ENCODE measurements at regions not wholly inside any gene's neighbourhood (a gene's known extent, or its start where the extent isn't known, plus 50 kb on each side); places are given as distances from the start of the nearest gene placed in this dataset.
A peak's percentile ranks its signal among the peaks of the same experiment; 100 is the strongest.

DNA sequence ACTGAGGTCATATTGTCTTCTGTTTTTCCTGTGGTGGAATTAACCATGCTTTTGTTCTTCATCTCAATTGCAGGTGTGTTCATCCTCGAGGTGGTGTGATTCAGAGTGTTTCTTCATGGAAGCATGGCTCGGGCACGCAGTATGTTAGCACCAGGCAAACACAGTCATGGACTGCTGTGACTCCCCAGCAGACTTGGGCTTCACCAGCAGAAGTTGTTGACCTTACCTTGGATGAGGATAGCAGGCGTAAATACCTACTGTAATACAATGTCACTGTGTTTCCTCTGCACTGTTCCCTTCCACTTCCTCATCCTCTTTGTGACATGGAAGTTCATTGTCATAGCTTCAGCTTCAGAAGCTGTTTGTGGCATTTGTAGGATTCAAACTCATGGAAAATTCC, 158.7 kb downstream of the HAUS1 start:
- DNase-seq (ENCODE audit: low read depth, low spot score), result no peak
- no TSS peak for BruUV-seq (replicated peaks)
- Histone ChIP-seq H3K9ac (ENCODE audit: low read length) (no peak overlapping the region), H3K4me2 (ENCODE audit: low read length) (no peak overlapping the region), H3K36me3 (ENCODE audit: control insufficient read depth in 1 of 2, insufficient read depth in 2 of 2, low read length in 2 of 2) (peaks cover 0 to 13% of the 10 kb centered on the region in 2 experiments; a peak in 1 of 4 replicates), H4K20me1 (ENCODE audit: insufficient read depth) (no peaks in the 10 kb centered on the region), H3K4me3 (replicated peaks in 1 of 2; ENCODE audit: low read depth in 1 of 2, low read length in 2 of 2) (no peak overlapping the region), H3K79me2 (ENCODE audit: insufficient read depth, low read length) (peaks cover 7% of the 10 kb centered on the region; the same call in 1 of the 2 replicates), H3K4me1 (ENCODE audit: control insufficient read depth in 1 of 2, insufficient read depth in 2 of 2, low read length in 2 of 2) (peaks cover 0 to 9% of the 10 kb centered on the region in 2 experiments; a peak in 1 of 4 replicates), H3K27me3 (ENCODE audit: insufficient read depth, low read length) (no peaks in the 10 kb centered on the region), H3K9me3 (ENCODE audit: control insufficient read depth in 1 of 2, insufficient read depth in 1 of 2, low read depth in 1 of 2, low read length in 2 of 2) (no peaks in the 10 kb centered on the region), H3K27ac (ENCODE audit: low read depth, low read length) (no peak overlapping the region), H2AFZ (ENCODE audit: low read depth, low read length, poor library complexity, severe bottlenecking) (no peak overlapping the region), H3K9me2 (ENCODE audit: insufficient read depth) (no peaks in the 10 kb centered on the region)
- ChIA-PET POLR2A (no interaction called here), CTCF (interaction anchor here (1.1 kb wide), 1 partner anchor 90 kb away, joined by 4 read pairs; no protein-coding TSS in a partner anchor), RAD21 (ENCODE audit: low non-redundant PET in 1 of 2, low total read pairs in 2 of 2, uncharacterized antibody in 2 of 2, unreplicated experiment in 2 of 2) (no interaction called here)
- TF ChIP-seq EZH2phosphoT487 (IDR thresholded peaks at IDR 0.05; ENCODE audit: borderline replicate concordance) (no peak), TCF7L2 (IDR thresholded peaks at IDR 0.05; ENCODE audit: borderline replicate concordance, extremely low read depth, insufficient read depth, insufficient read length) (no peak)
- no peak for ATAC-seq
- intact Hi-C loops (cut with micrococcal nuclease), result loop anchor here (10.0 kb wide), 1 partner anchor 108 kb away; no protein-coding TSS in a partner anchor

DNA sequence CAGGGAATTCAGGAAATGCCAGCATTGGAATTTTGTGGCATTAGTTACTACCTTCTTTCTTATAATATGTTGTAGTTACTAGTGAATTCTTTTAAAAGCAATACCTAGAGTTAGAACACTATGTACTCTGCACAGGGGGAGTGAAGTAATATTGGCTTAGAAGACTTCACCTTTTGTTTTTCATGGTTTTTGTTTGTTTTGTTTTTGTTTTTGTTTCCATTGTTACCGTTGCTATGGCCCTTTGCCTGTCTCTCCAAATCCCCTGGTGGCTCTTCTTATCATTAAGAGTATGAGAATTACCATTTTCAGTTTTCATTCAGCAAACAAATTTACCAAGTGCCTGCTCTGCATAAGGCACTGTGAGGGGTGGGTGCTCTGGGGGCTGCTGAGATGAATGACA, 160.1 kb downstream of the HAUS1 start:
- BruUV-seq (replicated peaks), result no TSS peak
- Histone ChIP-seq H3K4me2 (ENCODE audit: low read length) (no peak overlapping the region), H3K4me1 (ENCODE audit: control insufficient read depth in 1 of 2, insufficient read depth in 2 of 2, low read length in 2 of 2) (peaks cover 0 to 9% of the 10 kb centered on the region in 2 experiments; a peak in 1 of 4 replicates), H3K27me3 (ENCODE audit: insufficient read depth, low read length) (no peaks in the 10 kb centered on the region), H2AFZ (ENCODE audit: low read depth, low read length, poor library complexity, severe bottlenecking) (no peak overlapping the region), H4K20me1 (ENCODE audit: insufficient read depth) (no peaks in the 10 kb centered on the region), H3K79me2 (ENCODE audit: insufficient read depth, low read length) (peaks cover 4% of the 10 kb centered on the region; the same call in 1 of the 2 replicates), H3K9ac (ENCODE audit: low read length) (no peak overlapping the region), H3K27ac (ENCODE audit: low read depth, low read length) (no peak overlapping the region), H3K36me3 (ENCODE audit: control insufficient read depth in 1 of 2, insufficient read depth in 2 of 2, low read length in 2 of 2) (peaks cover 0 to 13% of the 10 kb centered on the region in 2 experiments; a peak in 1 of 4 replicates), H3K4me3 (replicated peaks in 1 of 2; ENCODE audit: low read depth in 1 of 2, low read length in 2 of 2) (no peak overlapping the region), H3K9me3 (ENCODE audit: control insufficient read depth in 1 of 2, insufficient read depth in 1 of 2, low read depth in 1 of 2, low read length in 2 of 2) (no peaks in the 10 kb centered on the region), H3K9me2 (ENCODE audit: insufficient read depth) (no peaks in the 10 kb centered on the region)
- RAD21 ChIA-PET (ENCODE audit: low non-redundant PET in 1 of 2, low total read pairs in 2 of 2, uncharacterized antibody in 2 of 2, unreplicated experiment in 2 of 2), result no interaction called here
- POLR2A ChIA-PET, result no interaction called here
- ATAC-seq, result no peak
- intact Hi-C loops (cut with micrococcal nuclease), result loop anchor here (10.0 kb wide), 1 partner anchor 109 kb away; no protein-coding TSS in a partner anchor
- CTCF ChIA-PET, result interaction anchor here (1.2 kb wide), 1 partner anchor 91 kb away, joined by 3 read pairs; a partner anchor contains a TSS
- peak; percentile 16 for DNase-seq (ENCODE audit: low read depth, low spot score)
- no peak for TF ChIP-seq YY1 (IDR thresholded peaks at IDR 0.05; ENCODE audit: extremely low read depth, insufficient replicate concordance, low read depth, low read length)
- TF ChIP-seq ZFX (IDR thresholded peaks at IDR 0.05), result no peak
- no peak for TF ChIP-seq REST (IDR thresholded peaks at IDR 0.05; ENCODE audit: low read depth)
- no peak for TF ChIP-seq EZH2phosphoT487 (IDR thresholded peaks at IDR 0.05; ENCODE audit: borderline replicate concordance)
- TF ChIP-seq CBX3 (IDR thresholded peaks at IDR 0.05; ENCODE audit: low read depth), result no peak
- no peak for TF ChIP-seq RAD21 (IDR thresholded peaks at IDR 0.05; ENCODE audit: low read depth)
- TF ChIP-seq, protein P1, sequence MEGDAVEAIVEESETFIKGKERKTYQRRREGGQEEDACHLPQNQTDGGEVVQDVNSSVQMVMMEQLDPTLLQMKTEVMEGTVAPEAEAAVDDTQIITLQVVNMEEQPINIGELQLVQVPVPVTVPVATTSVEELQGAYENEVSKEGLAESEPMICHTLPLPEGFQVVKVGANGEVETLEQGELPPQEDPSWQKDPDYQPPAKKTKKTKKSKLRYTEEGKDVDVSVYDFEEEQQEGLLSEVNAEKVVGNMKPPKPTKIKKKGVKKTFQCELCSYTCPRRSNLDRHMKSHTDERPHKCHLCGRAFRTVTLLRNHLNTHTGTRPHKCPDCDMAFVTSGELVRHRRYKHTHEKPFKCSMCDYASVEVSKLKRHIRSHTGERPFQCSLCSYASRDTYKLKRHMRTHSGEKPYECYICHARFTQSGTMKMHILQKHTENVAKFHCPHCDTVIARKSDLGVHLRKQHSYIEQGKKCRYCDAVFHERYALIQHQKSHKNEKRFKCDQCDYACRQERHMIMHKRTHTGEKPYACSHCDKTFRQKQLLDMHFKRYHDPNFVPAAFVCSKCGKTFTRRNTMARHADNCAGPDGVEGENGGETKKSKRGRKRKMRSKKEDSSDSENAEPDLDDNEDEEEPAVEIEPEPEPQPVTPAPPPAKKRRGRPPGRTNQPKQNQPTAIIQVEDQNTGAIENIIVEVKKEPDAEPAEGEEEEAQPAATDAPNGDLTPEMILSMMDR (IDR thresholded peaks at IDR 0.05 in 2 of 3, conservative IDR thresholded peaks at IDR 0.05 in 1 of 3; ENCODE audit: borderline replicate concordance in 1 of 3, insufficient read depth in 1 of 3, low read depth in 2 of 3, low read length in 2 of 3), result no peak
- TF ChIP-seq, protein P2, sequence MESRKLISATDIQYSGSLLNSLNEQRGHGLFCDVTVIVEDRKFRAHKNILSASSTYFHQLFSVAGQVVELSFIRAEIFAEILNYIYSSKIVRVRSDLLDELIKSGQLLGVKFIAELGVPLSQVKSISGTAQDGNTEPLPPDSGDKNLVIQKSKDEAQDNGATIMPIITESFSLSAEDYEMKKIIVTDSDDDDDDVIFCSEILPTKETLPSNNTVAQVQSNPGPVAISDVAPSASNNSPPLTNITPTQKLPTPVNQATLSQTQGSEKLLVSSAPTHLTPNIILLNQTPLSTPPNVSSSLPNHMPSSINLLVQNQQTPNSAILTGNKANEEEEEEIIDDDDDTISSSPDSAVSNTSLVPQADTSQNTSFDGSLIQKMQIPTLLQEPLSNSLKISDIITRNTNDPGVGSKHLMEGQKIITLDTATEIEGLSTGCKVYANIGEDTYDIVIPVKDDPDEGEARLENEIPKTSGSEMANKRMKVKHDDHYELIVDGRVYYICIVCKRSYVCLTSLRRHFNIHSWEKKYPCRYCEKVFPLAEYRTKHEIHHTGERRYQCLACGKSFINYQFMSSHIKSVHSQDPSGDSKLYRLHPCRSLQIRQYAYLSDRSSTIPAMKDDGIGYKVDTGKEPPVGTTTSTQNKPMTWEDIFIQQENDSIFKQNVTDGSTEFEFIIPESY (IDR thresholded peaks at IDR 0.05; ENCODE audit: extremely low read depth, insufficient replicate concordance, low read length), result no peak
- TF ChIP-seq, protein P3, sequence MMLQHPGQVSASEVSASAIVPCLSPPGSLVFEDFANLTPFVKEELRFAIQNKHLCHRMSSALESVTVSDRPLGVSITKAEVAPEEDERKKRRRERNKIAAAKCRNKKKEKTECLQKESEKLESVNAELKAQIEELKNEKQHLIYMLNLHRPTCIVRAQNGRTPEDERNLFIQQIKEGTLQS (IDR thresholded peaks at IDR 0.05), result no peak
- TF ChIP-seq POLR2A (IDR thresholded peaks at IDR 0.05; ENCODE audit: borderline replicate concordance, extremely low read depth, insufficient read depth, insufficient read length), result no peak

Measured in HCT116 (cell line).